HepG2 (cell line): ENCODE measurements at regions not wholly inside any gene's neighbourhood (a gene's known extent, or its start where the extent isn't known, plus 50 kb on each side); places are given as distances from the start of the nearest gene placed in this dataset.

Experiments
- CEBPB ChIP-seq: IDR thresholded peaks from 2 replicates; pipeline ENCODE4 v1.6.1; 2011; ENCODE audit warnings: low read depth, low read length, improper control_type of control experiment, borderline replicate concordance
- KAT2B ChIP-seq: fragments of 150-350 bp; IDR thresholded peaks from 2 replicates; pipeline ENCODE4 v1.6.1; 2014; ENCODE audit warnings: low read depth, low read length, borderline replicate concordance
- KLF13 ChIP-seq: sonication (generic); formaldehyde crosslinking; IDR thresholded peaks from 2 replicates; pipeline ENCODE4 v1.4.0; 2020; ENCODE audit warnings: mild to moderate bottlenecking, missing genetic modification reagents
- SMAD9 ChIP-seq: sonication (generic); formaldehyde crosslinking; IDR thresholded peaks from 2 replicates; pipeline ENCODE4 v1.5.1; 2020; ENCODE audit warnings: mild to moderate bottlenecking, missing genetic modification reagents
- U2AF2 ChIP-seq: fragments of 200-400 bp; formaldehyde crosslinking; IDR thresholded peaks from 2 replicates; pipeline ENCODE4 v1.6.1; 2017; ENCODE audit warnings: low read depth, mild to moderate bottlenecking, low read length
- ZBTB8A ChIP-seq: sonication (generic); formaldehyde crosslinking; IDR thresholded peaks from 2 replicates; pipeline ENCODE4 v1.4.0; 2020; ENCODE audit warnings: mild to moderate bottlenecking, low read depth, missing genetic modification reagents, borderline replicate concordance
- ZNF121 ChIP-seq: sonication (generic); formaldehyde crosslinking; IDR thresholded peaks from 2 replicates; pipeline ENCODE4 v1.5.0; 2020; ENCODE audit warnings: mild to moderate bottlenecking, missing genetic modification reagents
- ZNF207 ChIP-seq: fragments of 450-650 bp; IDR thresholded peaks from 2 replicates; pipeline ENCODE4 v1.6.1; 2016; ENCODE audit warnings: antibody characterized with exemption, borderline replicate concordance
- ZNF644 ChIP-seq: IDR thresholded peaks from 2 replicates; pipeline ENCODE4 v1.6.1; 2016; ENCODE audit warnings: low read depth
- ZNF781 ChIP-seq: sonication (generic); formaldehyde crosslinking; IDR thresholded peaks from 2 replicates; pipeline ENCODE4 v1.5.1; 2020; ENCODE audit warnings: borderline replicate concordance, mild to moderate bottlenecking, missing genetic modification reagents; ENCODE audit errors: not compliant biosample characterization
- TF ChIP-seq, protein P1 (sequence below): sonication (generic); formaldehyde crosslinking; IDR thresholded peaks from 2 replicates; pipeline ENCODE4 v1.4.0; 2020; ENCODE audit warnings: missing genetic modification reagents
- TF ChIP-seq, protein P2 (sequence below): sonication (generic); formaldehyde crosslinking; IDR thresholded peaks from 2 replicates; pipeline ENCODE4 v1.4.0; 2020; ENCODE audit warnings: mild to moderate bottlenecking, missing genetic modification reagents
- TF ChIP-seq, protein P3 (sequence below): sonication (generic); formaldehyde crosslinking; IDR thresholded peaks from 2 replicates; pipeline ENCODE4 v1.5.0; 2020; ENCODE audit warnings: mild to moderate bottlenecking, missing genetic modification reagents, moderate library complexity
- TF ChIP-seq, protein P4 (sequence below): sonication (generic); formaldehyde crosslinking; IDR thresholded peaks from 2 replicates; pipeline ENCODE4 v1.4.0; 2020; ENCODE audit warnings: missing genetic modification reagents, borderline replicate concordance

DNA sequence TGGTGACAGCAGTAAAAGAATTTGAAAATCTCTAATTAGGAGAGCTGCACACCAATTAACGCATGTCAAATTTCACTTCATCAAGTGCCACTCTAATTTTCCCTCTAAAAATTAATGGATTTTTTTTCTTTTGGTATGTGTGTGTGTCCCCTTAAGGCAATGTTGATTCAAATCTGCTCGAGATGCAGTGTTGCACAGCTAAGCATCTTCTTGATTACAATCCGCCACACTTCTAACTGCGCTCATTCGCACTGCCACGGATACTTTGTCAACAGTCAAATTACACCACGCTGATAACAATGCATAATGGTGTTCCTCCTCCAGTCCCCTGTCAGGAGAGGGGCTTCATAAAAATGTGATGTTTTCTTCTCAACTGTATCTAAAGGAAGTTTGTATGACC, 261.4 kb downstream of the MEIS1 start:
- no peak for TF ChIP-seq ZNF207
- no peak for TF ChIP-seq KLF13 (CRISPR knock-in tag)
- no peak for TF ChIP-seq ZBTB8A (CRISPR knock-in tag)
- TF ChIP-seq CEBPB: no peak
- TF ChIP-seq, protein P1, sequence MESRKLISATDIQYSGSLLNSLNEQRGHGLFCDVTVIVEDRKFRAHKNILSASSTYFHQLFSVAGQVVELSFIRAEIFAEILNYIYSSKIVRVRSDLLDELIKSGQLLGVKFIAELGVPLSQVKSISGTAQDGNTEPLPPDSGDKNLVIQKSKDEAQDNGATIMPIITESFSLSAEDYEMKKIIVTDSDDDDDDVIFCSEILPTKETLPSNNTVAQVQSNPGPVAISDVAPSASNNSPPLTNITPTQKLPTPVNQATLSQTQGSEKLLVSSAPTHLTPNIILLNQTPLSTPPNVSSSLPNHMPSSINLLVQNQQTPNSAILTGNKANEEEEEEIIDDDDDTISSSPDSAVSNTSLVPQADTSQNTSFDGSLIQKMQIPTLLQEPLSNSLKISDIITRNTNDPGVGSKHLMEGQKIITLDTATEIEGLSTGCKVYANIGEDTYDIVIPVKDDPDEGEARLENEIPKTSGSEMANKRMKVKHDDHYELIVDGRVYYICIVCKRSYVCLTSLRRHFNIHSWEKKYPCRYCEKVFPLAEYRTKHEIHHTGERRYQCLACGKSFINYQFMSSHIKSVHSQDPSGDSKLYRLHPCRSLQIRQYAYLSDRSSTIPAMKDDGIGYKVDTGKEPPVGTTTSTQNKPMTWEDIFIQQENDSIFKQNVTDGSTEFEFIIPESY (CRISPR knock-in tag): no peak
- TF ChIP-seq, protein P2, sequence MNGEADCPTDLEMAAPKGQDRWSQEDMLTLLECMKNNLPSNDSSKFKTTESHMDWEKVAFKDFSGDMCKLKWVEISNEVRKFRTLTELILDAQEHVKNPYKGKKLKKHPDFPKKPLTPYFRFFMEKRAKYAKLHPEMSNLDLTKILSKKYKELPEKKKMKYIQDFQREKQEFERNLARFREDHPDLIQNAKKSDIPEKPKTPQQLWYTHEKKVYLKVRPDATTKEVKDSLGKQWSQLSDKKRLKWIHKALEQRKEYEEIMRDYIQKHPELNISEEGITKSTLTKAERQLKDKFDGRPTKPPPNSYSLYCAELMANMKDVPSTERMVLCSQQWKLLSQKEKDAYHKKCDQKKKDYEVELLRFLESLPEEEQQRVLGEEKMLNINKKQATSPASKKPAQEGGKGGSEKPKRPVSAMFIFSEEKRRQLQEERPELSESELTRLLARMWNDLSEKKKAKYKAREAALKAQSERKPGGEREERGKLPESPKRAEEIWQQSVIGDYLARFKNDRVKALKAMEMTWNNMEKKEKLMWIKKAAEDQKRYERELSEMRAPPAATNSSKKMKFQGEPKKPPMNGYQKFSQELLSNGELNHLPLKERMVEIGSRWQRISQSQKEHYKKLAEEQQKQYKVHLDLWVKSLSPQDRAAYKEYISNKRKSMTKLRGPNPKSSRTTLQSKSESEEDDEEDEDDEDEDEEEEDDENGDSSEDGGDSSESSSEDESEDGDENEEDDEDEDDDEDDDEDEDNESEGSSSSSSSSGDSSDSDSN (CRISPR knock-in tag): no peak
- TF ChIP-seq, protein P3, sequence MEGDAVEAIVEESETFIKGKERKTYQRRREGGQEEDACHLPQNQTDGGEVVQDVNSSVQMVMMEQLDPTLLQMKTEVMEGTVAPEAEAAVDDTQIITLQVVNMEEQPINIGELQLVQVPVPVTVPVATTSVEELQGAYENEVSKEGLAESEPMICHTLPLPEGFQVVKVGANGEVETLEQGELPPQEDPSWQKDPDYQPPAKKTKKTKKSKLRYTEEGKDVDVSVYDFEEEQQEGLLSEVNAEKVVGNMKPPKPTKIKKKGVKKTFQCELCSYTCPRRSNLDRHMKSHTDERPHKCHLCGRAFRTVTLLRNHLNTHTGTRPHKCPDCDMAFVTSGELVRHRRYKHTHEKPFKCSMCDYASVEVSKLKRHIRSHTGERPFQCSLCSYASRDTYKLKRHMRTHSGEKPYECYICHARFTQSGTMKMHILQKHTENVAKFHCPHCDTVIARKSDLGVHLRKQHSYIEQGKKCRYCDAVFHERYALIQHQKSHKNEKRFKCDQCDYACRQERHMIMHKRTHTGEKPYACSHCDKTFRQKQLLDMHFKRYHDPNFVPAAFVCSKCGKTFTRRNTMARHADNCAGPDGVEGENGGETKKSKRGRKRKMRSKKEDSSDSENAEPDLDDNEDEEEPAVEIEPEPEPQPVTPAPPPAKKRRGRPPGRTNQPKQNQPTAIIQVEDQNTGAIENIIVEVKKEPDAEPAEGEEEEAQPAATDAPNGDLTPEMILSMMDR (CRISPR knock-in tag): no peak
- TF ChIP-seq U2AF2: no peak
- TF ChIP-seq ZNF644 (CRISPR knock-in tag): no peak
- no peak for TF ChIP-seq ZNF781 (CRISPR knock-in tag)
- TF ChIP-seq ZNF121 (CRISPR knock-in tag): no peak
- TF ChIP-seq SMAD9 (CRISPR knock-in tag): no peak
- TF ChIP-seq KAT2B: no peak
- TF ChIP-seq, protein P4, sequence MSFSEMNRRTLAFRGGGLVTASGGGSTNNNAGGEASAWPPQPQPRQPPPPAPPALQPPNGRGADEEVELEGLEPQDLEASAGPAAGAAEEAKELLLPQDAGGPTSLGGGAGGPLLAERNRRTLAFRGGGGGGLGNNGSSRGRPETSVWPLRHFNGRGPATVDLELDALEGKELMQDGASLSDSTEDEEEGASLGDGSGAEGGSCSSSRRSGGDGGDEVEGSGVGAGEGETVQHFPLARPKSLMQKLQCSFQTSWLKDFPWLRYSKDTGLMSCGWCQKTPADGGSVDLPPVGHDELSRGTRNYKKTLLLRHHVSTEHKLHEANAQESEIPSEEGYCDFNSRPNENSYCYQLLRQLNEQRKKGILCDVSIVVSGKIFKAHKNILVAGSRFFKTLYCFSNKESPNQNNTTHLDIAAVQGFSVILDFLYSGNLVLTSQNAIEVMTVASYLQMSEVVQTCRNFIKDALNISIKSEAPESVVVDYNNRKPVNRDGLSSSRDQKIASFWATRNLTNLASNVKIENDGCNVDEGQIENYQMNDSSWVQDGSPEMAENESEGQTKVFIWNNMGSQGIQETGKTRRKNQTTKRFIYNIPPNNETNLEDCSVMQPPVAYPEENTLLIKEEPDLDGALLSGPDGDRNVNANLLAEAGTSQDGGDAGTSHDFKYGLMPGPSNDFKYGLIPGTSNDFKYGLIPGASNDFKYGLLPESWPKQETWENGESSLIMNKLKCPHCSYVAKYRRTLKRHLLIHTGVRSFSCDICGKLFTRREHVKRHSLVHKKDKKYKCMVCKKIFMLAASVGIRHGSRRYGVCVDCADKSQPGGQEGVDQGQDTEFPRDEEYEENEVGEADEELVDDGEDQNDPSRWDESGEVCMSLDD (CRISPR knock-in tag): no peak
